ENCODE measurements at regions not wholly inside any gene's neighbourhood (a gene's known extent, or its start where the extent isn't known, plus 50 kb on each side); places are given as distances from the start of the nearest gene placed in this dataset.

- FAIRE-seq: no peak
Observed at GRCh38 chr6:139637766-139638165, 263.3 kb upstream of the CITED2 start.

DNA sequence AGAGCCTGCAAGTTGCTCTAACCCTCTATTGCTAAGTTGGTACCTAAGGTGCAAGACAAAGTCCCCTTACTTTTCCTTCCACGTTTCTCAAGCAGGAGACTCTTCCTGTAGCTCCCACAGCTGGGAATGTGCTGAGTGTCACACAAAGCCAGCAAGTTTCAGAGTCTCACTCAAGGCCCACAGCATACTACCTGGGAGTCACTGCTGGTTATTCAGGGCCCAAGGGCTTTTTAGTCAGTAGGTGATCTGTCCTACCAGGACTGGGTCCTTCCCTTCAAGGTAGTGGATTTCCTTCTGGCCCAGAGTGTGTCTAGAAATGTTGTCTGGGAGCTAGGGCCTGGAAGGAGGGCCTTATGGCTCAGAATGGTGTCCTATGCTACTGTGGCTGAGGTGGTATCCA is 261.9 kb upstream of the CITED2 start:
- FAIRE-seq: no peak

DNA sequence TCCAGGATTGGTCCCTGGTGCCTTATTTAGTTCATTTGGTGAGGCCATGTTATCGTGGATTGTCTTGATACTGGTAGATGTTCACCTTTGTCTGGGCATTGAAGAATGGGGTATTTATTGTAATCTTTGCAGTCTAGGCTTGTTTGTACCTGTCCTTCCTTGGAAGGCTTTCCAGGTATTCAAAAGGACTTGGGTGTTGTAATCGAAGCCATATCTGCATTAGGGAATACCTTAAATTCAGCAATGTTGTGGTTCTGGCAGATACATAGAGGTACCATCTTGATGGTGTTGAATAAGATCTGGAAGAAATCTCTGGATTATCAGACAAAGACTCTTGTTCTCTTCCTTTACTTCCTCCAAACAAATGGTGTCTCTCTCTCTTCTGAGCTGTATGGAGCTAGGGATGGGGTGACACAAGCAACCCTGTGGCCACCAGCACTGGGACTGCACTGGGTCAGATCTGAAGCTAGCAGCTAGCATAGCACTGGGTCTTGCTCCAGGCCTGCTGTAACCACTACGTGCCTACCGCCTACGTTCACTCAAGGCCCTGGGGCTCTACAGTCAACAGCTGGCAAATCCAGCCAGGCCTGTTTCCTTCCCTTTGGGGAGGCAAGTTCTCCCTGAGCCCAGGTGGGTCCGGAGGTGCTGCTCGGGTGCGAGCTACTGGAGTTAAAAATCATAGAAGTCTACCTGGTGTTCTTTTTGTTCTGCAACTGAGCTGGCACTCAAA is 261.1 kb upstream of the CITED2 start:
- FAIRE-seq: no peak

DNA sequence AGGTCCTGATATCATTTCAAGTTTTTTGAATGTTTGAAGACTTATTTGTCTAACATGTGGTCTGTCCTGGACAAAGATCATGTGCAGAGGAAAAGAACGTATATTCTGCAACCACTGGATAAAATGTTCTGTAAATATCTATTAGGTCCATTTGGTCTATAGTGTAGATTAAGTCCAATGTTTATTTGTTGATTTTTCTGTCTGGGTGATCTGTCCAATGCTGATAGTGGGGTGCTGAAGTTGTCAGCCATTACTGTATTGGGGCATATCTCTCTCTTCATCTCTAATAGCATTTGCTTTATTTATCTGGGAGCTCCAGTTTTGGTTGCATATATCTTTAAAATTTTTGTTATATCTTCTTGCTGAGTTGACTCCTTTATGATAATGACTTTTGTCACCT is 258.4 kb upstream of the CITED2 start:
- no peak for FAIRE-seq

DNA sequence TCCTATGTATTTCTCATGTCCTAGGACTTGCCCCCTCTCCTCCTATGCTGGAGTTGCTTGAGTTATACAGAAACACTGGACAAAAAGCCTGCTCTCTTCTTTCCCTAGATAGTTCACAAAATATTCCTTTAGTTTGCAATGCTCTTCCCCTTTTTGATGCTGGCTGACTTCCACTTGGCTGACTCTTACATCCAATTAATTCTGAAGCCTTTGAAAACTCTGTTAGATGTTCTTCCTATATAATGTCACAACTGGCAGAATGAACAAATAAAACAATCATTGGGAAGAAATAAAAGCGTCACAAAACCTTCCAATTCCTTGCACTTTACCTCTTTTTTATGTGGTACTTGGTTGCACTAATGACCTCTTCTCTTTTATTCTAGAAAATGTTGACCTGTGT is 253.8 kb upstream of the CITED2 start:
- no peak for FAIRE-seq

GRCh38 chr6:139627091-139627490 is 252.6 kb upstream of the CITED2 start:
- no peak for FAIRE-seq

DNA sequence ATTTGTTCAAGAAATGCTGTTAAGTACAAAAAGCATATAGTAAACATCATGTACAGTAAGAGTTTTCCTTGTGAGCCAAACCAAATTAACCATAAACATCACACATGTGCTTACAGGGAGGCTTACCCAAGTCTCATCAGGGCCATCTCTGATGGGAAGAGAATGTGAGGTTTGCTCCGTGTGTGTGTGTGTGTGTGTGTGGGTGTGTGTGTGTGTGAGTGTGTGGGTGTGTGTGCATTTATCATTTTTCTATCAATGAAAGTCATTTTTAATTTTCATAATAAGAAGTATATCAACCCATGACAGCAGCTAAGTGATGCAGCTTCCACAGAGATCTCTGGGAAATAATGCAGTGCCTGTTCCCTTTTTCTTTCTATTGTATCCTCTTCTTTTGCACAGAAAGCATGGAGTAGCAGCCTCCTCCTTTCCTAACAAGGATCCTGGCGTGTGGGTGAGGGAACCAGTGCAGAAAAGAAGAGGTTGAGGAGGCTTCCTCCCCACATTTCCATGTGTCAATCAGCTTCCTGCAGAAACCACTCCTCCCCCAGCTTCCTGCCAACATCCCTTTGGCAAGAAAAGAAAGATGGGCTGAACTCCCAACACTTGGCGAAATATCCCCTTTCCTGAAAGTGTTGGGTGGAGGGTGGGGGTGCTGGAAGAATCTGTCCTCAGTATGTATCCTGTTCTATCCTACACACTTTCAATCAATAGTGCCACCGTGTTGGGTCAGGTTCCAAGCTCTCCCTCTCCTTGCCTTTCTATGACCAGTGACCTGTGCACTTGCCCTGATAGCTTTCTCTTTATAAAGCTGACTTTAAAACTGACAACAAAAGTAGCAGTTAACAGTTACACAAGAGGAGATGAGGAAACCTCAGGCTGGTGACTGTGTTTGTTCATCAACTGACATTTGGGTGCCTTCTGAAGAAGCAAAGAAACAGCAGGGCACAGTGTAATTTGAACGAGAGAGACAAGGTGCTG is 251.8 kb upstream of the CITED2 start:
- no peak for FAIRE-seq

DNA sequence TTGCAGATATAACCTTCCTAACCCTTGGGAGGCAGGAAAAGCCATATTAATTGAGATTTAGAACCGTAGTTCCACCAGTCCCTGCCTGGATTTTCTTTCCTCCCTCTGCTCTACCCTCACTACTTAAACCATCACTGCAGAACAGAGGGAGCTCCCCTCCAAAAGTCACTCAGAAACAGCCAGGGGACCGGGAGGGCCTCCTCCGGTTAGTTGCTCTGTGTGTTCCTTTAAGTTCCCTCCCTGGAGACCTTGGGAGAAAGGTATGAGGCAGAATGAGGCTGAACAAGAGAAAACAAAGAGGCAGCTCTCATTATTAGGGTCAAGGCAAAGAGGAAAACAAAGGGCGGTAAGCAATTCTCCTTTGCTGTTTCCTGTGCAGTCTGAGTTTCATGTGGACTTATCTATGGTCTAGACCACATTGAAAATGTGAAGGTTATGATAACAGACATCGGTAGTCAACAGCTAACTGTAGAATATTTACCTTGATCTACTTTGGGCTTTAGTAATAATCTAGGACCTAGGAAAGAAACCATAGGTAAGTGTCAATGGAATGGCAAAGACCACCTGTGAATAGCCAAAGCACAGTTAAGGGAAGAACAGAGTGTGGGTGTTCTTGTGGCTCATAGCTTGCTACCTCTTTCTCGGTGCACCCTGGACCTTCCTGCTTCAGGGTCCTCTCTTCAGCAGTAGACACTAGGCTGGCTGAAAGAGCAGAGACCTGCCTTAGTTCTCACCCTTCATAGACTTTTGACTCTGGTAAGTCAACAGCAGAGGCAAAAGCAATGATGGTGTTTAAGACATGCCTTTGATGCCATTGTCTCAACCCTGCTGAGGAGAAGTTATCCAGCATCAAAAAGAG is 250.9 kb upstream of the CITED2 start:
- no peak for FAIRE-seq

DNA sequence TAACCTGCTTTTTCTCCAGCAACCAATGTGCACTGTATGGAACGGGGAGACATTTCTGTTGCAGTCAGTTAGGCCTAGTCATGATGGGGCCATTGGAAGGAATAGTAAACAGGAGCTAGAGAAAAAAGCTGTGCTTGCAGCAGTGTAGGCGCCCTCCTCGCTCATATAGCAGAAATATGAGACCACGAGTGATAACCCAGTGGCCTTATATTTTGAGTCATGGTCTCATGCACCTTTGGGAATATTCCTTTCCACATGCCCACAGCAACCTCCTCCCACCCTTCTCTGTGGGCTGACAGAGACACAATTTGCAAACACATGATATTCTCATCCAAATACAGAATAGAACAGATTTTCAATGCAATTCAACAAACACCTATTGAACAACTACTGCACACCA is 248.9 kb upstream of the CITED2 start:
- no peak for FAIRE-seq

GRCh38 chr6:139613496-139613895 is 239.0 kb upstream of the CITED2 start:
- FAIRE-seq: no peak

- no peak for FAIRE-seq
Observed at GRCh38 chr6:139612135-139612465, 237.7 kb upstream of the CITED2 start.

DNA sequence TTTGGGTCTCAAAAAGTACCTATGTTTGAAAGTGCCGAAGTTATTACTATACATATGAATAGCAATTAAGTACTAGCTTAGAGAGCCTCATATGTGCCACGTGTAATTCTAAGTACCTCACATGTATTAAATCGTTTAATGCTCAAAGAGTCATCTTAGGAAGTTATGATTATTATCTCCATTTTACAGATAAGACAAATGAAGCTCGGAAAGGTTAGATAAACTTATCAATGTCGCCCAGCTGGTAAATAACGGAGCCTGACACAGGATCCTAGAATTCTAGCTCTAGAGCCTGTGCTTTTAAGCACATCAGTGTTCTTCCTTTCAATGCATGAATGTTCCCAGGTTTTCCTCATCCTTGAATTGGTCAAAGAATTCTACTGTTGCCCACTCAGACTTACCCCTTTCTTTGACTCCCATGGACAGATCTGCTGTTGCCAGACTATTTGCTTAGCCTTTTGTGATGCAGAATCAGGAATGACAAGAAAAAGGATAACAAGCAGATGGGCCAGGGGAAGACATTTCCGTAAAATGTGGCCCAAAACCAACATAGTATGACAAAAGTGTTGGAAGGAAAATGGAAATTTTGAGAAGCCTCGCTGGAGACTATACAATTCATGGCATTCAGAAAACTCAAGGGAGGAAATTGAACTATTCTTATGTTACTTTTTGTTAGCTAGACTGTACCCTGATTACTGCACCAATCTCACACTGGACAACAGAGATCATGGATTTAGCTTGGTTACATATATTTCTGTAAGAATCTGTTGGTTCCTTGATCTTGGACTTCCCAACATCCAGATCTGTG is 237.1 kb upstream of the CITED2 start:
- FAIRE-seq: no peak

DNA sequence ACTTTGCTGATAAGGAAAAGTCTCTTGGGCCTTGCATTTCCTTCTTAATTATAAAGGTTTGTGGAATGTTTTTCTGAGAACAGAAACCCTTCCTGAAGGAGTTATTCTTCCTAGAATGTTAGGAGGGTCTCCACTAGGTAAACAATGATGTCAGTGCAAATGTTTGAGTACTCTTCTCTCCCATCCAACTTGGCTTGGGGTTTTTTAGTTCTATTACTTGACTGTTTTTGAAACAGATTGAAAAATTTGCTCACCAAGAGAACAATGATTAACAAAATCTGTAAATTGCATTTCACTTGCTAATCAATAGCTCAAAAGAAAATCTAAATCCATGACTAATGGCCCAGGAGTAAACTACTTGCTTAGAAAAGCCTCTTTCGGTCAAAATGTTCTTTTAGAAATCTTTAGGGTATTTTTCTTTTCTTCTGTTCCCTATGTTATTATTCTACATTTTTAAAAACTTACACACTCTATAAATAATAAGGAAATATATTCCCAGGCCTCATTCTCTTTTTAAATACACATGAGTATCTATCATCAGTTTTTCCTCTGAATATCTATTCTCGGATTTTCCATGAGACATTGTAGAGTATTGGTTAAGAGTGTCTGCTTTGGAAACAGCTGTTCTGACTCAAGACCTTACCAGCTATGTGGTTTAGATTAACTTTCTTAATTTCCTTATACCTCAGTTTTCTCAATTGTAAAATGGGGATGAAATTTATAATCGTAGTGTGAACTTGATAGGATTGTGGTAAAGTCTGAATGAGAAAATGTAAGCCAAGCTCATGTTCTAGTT is 234.2 kb upstream of the CITED2 start:
- no peak for FAIRE-seq

- no peak for FAIRE-seq
Observed at GRCh38 chr6:139605350-139605749, 230.9 kb upstream of the CITED2 start.

- no peak for FAIRE-seq
Observed at GRCh38 chr6:139603581-139603980, 229.1 kb upstream of the CITED2 start.

- no peak for FAIRE-seq
Observed at GRCh38 chr6:139602577-139602976, 228.1 kb upstream of the CITED2 start.

DNA sequence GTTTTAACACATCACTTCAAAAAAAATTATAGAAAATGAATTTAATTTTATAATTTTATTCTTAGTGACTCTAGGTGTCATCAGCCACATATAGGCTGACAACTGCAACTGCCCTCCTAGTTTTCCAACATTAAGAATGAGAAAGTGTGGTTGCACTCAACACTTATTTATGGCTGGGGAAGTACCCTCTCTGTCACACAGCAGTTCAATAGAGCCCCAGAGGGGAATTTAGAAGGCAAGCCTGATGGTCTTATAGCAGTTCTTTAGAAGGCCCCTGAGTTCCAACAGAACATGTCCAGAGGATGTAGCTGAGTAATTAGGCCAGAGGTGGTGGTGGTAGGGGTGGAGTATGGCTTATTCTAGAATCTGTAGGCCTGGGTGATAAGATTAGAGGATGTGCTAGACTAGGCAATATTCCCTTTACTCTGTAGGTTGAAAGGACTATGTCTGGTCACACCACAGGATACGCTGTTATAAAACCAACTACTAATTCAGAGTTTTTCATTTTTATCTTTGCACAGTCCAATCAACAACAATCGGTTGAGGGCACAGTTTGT is 226.5 kb upstream of the CITED2 start:
- FAIRE-seq: no peak

DNA sequence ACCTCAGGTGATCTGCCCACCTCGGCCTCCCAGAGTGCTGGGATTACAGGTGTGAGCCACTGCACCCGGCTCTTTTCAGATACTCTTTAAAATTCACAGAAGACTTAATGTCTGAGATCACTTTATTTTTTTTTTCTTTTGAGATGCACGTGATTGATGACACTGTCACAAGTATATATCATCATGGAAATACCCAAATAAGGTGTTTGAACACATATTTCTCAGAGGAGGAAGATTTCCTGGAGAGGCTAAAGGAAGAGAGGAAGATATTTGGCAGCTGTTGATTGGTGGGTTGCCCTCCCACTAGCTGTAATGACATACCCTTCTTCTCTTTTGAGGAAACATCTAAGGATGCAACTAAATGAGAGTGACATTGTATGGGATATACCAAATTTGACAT is 225.9 kb upstream of the CITED2 start:
- FAIRE-seq: no peak

GRCh38 chr6:139597771-139598755 is 223.6 kb upstream of the CITED2 start:
- no peak for FAIRE-seq
